ENCODE measurements at regions not wholly inside any gene's neighbourhood (a gene's known extent, or its start where the extent isn't known, plus 50 kb on each side); places are given as distances from the start of the nearest gene placed in this dataset.

GRCh38 chr9:88767504-88767790, 223.8 kb upstream of the S1PR3 start:
- H3K27ac ChIP-seq (ENCODE audit: low read depth in 1 of 2, low read length in 2 of 2): no peak overlapping the region
- H3K4me3 ChIP-seq (ENCODE audit: low read depth in 1 of 3, low read length in 3 of 3): no peak overlapping the region
- no peaks in the 10 kb centered on the region for H3K4me1 ChIP-seq (ENCODE audit: control insufficient read depth in 4 of 4, insufficient read depth in 4 of 4, low read length in 3 of 4)
- no peak for DNase-seq (ENCODE audit: low spot score)
- no peak overlapping the region for H3K9ac ChIP-seq (ENCODE audit: low read depth in 1 of 2, low read length in 2 of 2)
- TF ChIP-seq, protein P1, sequence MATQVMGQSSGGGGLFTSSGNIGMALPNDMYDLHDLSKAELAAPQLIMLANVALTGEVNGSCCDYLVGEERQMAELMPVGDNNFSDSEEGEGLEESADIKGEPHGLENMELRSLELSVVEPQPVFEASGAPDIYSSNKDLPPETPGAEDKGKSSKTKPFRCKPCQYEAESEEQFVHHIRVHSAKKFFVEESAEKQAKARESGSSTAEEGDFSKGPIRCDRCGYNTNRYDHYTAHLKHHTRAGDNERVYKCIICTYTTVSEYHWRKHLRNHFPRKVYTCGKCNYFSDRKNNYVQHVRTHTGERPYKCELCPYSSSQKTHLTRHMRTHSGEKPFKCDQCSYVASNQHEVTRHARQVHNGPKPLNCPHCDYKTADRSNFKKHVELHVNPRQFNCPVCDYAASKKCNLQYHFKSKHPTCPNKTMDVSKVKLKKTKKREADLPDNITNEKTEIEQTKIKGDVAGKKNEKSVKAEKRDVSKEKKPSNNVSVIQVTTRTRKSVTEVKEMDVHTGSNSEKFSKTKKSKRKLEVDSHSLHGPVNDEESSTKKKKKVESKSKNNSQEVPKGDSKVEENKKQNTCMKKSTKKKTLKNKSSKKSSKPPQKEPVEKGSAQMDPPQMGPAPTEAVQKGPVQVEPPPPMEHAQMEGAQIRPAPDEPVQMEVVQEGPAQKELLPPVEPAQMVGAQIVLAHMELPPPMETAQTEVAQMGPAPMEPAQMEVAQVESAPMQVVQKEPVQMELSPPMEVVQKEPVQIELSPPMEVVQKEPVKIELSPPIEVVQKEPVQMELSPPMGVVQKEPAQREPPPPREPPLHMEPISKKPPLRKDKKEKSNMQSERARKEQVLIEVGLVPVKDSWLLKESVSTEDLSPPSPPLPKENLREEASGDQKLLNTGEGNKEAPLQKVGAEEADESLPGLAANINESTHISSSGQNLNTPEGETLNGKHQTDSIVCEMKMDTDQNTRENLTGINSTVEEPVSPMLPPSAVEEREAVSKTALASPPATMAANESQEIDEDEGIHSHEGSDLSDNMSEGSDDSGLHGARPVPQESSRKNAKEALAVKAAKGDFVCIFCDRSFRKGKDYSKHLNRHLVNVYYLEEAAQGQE (IDR thresholded peaks at IDR 0.05): no peak
- TF ChIP-seq FOXA1 (IDR thresholded peaks at IDR 0.05): no peak
- no peak for TF ChIP-seq SP1 (IDR thresholded peaks at IDR 0.05)
- no peak for TF ChIP-seq YY1 (IDR thresholded peaks at IDR 0.05)
- no peak for TF ChIP-seq ZBTB33 (IDR thresholded peaks at IDR 0.05)
- no peak for TF ChIP-seq TAF1 (conservative IDR thresholded peaks at IDR 0.05)
- TF ChIP-seq NR2F2 (IDR thresholded peaks at IDR 0.05): no peak
- no peak for TF ChIP-seq EGR1 (IDR thresholded peaks at IDR 0.05; ENCODE audit: low read depth in 2 of 2)
- TF ChIP-seq FOXA2 (IDR thresholded peaks at IDR 0.05): no peak
- no peak for TF ChIP-seq MAX (IDR thresholded peaks at IDR 0.05)
- H3K27me3 ChIP-seq (ENCODE audit: control insufficient read depth in 4 of 4, insufficient read depth in 4 of 4, low read length in 3 of 4): peaks cover 0 to 2% (median 0%) of the 10 kb centered on the region in 4 donors
- H3K36me3 ChIP-seq (ENCODE audit: control insufficient read depth in 4 of 4, insufficient read depth in 3 of 4, low read depth in 1 of 4, low read length in 3 of 4): no peaks in the 10 kb centered on the region
- no peaks in the 10 kb centered on the region for H3K9me3 ChIP-seq (ENCODE audit: control insufficient read depth in 4 of 4, low read length in 3 of 4)

GRCh38 chr9:88772575-88772974, 218.7 kb upstream of the S1PR3 start:
- Histone ChIP-seq H3K4me1 (ENCODE audit: control insufficient read depth in 4 of 4, insufficient read depth in 4 of 4, low read length in 3 of 4) (peaks cover 0 to 1% (median 0%) of the 10 kb centered on the region in 4 donors), H3K27ac (ENCODE audit: low read depth in 1 of 2, low read length in 2 of 2) (no peak overlapping the region), H3K36me3 (ENCODE audit: control insufficient read depth in 4 of 4, insufficient read depth in 3 of 4, low read depth in 1 of 4, low read length in 3 of 4) (no peaks in the 10 kb centered on the region), H3K9ac (ENCODE audit: low read depth in 1 of 2, low read length in 2 of 2) (no peak overlapping the region), H3K4me3 (ENCODE audit: low read depth in 1 of 3, low read length in 3 of 3) (no peak overlapping the region), H3K9me3 (ENCODE audit: control insufficient read depth in 4 of 4, low read length in 3 of 4) (no peaks in the 10 kb centered on the region), H3K27me3 (ENCODE audit: control insufficient read depth in 4 of 4, insufficient read depth in 4 of 4, low read length in 3 of 4) (peaks cover 0 to 5% (median 0%) of the 10 kb centered on the region in 4 donors)
- TF ChIP-seq RXRA (IDR thresholded peaks at IDR 0.05): no peak
- no peak for TF ChIP-seq SP1 (IDR thresholded peaks at IDR 0.05)
- no peak for TF ChIP-seq HNF4A (conservative IDR thresholded peaks at IDR 0.05)
- no peak for TF ChIP-seq NR2F2 (IDR thresholded peaks at IDR 0.05)
- no peak for TF ChIP-seq FOXA2 (IDR thresholded peaks at IDR 0.05)
- TF ChIP-seq EGR1 (IDR thresholded peaks at IDR 0.05; ENCODE audit: low read depth in 2 of 2): no peak
- TF ChIP-seq, protein P1 (IDR thresholded peaks at IDR 0.05): no peak
- TF ChIP-seq YY1 (IDR thresholded peaks at IDR 0.05): no peak
- no peak for DNase-seq (ENCODE audit: low spot score)
- 77% methylated on average over 3 of the region's 3 CpGs for WGBS

All from liver (tissue), 7 donors.